OCI-M2 (cell line): ENCODE measurements at regions not wholly inside any gene's neighbourhood (a gene's known extent, or its start where the extent isn't known, plus 50 kb on each side); places are given as distances from the start of the nearest gene placed in this dataset.

Experiments
- DNase-seq: peaks from one replicate; lab custom pipeline; 2025; ENCODE audit not compliant: unreplicated experiment; lab: John Stamatoyannopoulos, UW

- peak; percentile 11 for DNase-seq
These were observed 243.7 kb downstream of the SLC16A7 start for GRCh38 chr12:59839514-59839913.

- DNase-seq: no peak
These were observed 247.5 kb downstream of the SLC16A7 start for GRCh38 chr12:59843260-59843843.

GRCh38 chr12:59844750-59845149 is 248.9 kb downstream of the SLC16A7 start:
- DNase-seq: no peak

- DNase-seq: no peak
These were observed 249.5 kb downstream of the SLC16A7 start for GRCh38 chr12:59845293-59845692.

- DNase-seq: no peak
These were observed 251.3 kb downstream of the SLC16A7 start for GRCh38 chr12:59847127-59847526.

GRCh38 chr12:59850268-59850667 is 254.4 kb downstream of the SLC16A7 start:
- no peak for DNase-seq

- DNase-seq: no peak
These were observed 262.8 kb downstream of the SLC16A7 start for GRCh38 chr12:59858508-59859170.

- no peak for DNase-seq
These were observed 263.3 kb downstream of the SLC16A7 start for GRCh38 chr12:59859171-59859510.

GRCh38 chr12:59861635-59862034 is 265.8 kb downstream of the SLC16A7 start:
- no peak for DNase-seq

- DNase-seq: no peak
These were observed 271.2 kb downstream of the SLC16A7 start for GRCh38 chr12:59867055-59867454.

GRCh38 chr12:59867689-59868088 is 271.9 kb downstream of the SLC16A7 start:
- no peak for DNase-seq

GRCh38 chr12:59871779-59872178 is 275.9 kb downstream of the SLC16A7 start:
- DNase-seq: no peak

- DNase-seq: no peak
These were observed 277.3 kb downstream of the SLC16A7 start for GRCh38 chr12:59873136-59873535.

- DNase-seq: no peak
These were observed 279.0 kb downstream of the SLC16A7 start for GRCh38 chr12:59874781-59875180.

- DNase-seq: no peak
These were observed 290.4 kb downstream of the SLC16A7 start for GRCh38 chr12:59886131-59886733.

- no peak for DNase-seq
These were observed 291.3 kb downstream of the SLC16A7 start for GRCh38 chr12:59887178-59887577.

GRCh38 chr12:59890896-59891579 is 295.2 kb downstream of the SLC16A7 start:
- DNase-seq: no peak

GRCh38 chr12:59895166-59895775 is 299.4 kb downstream of the SLC16A7 start:
- DNase-seq: no peak

- no peak for DNase-seq
These were observed 309.2 kb downstream of the SLC16A7 start for GRCh38 chr12:59904874-59905521.

GRCh38 chr12:59911516-59911915 is 315.7 kb downstream of the SLC16A7 start:
- DNase-seq: no peak

GRCh38 chr12:59916988-59917387 is 321.2 kb downstream of the SLC16A7 start:
- DNase-seq: no peak
